Activated naive CD4-positive, alpha-beta T cell treated with anti-CD3 and anti-CD28 coated beads, Interleukin-2, amount 10 ng/mL, durations not matched to agents 7 days and 5 days (primary cell): ENCODE measurements at regions not wholly inside any gene's neighbourhood (a gene's known extent, or its start where the extent isn't known, plus 50 kb on each side); places are given as distances from the start of the nearest gene placed in this dataset.

ENCODE experiments used
- CTCF ChIA-PET: fragments of 350-600 bp; sonication (Branson Sonifier 250); formaldehyde crosslinking; loops from one replicate; lab custom pipeline; 2021; ENCODE audit warnings: antibody characterized with exemption; lab: Charles Lee
- DNase-seq: peaks from one replicate; pipeline ENCODE4 v3.0.0-alpha.2; 2020
- H3K27ac Mint-ChIP-seq: one replicate; pipeline ENCODE4 v1.8.0; 2021; ENCODE audit warnings: mild to moderate bottlenecking, moderate library complexity, mixed read lengths
- H3K27me3 Mint-ChIP-seq: one replicate; pipeline ENCODE4 v1.8.0; 2021; ENCODE audit warnings: mild to moderate bottlenecking, mixed read lengths
- H3K36me3 Mint-ChIP-seq: one replicate; pipeline ENCODE4 v1.8.0; 2021; ENCODE audit warnings: mixed read lengths
- H3K4me1 Mint-ChIP-seq: one replicate; pipeline ENCODE4 v1.8.0; 2021; ENCODE audit warnings: mixed read lengths
- H3K4me3 Mint-ChIP-seq: one replicate; pipeline ENCODE4 v1.8.0; 2021; ENCODE audit warnings: mild to moderate bottlenecking, moderate library complexity, mixed read lengths
- H3K9me3 Mint-ChIP-seq: one replicate; pipeline ENCODE4 v1.8.0; 2021; ENCODE audit warnings: mixed read lengths

- Mint-ChIP-seq H3K27ac (no peak overlapping the region), H3K27me3 (peaks cover 5% of the 10 kb centered on the region), H3K4me3 (no peak overlapping the region), H3K4me1 (no peaks in the 10 kb centered on the region), H3K9me3 (no peaks in the 10 kb centered on the region), H3K36me3 (no peaks in the 10 kb centered on the region)
- DNase-seq = no peak
- CTCF ChIA-PET = no interaction called here
Measured at GRCh38 chr7:132045002-132045401, 488.6 kb upstream of the PODXL start.

DNA sequence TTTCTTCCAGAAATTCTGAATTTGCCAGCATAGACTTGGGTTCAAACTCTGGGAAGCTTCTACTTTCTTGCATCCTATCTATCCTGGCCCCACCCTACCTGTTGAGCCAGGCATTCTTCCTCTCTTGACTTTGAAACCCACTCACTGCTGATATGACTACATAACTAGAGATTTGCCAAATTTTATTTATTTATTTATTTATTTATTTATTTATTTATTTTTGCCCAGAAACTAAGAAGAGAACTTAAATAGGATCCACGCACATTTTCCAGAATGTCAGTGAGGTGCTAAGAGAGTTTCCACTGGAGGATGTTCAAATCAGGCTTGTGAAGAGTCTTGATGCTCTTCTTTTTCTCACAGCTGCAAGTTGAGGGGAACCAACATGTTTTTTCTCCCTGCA, 487.8 kb upstream of the PODXL start:
- Mint-ChIP-seq H3K4me1 (no peaks in the 10 kb centered on the region), H3K27me3 (peaks cover 9% of the 10 kb centered on the region), H3K27ac (no peak overlapping the region), H3K4me3 (no peak overlapping the region), H3K36me3 (no peaks in the 10 kb centered on the region), H3K9me3 (no peaks in the 10 kb centered on the region)
- CTCF ChIA-PET = no interaction called here
- DNase-seq = no peak

DNA sequence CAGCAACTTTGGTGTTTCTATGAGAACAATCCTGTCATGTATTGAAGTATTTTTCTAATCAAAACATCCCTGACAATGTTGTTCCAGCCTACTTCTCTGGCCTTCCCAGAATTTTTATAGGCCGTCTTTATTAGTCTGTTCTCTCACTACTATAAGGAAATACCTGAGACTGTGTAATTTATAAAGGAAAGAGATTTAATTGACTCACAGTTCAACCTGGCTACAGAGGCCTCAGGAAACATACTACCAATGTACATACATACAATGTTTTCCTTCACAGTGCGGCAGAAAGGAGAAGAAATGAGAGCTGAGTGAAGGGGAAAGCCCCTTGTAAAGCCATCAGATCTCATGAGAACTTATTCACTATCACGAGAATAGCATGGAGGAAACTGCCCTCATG, 484.7 kb upstream of the PODXL start:
- Mint-ChIP-seq H3K27ac (no peak overlapping the region), H3K4me3 (no peak overlapping the region), H3K4me1 (no peaks in the 10 kb centered on the region), H3K27me3 (peaks cover 15% of the 10 kb centered on the region), H3K9me3 (no peaks in the 10 kb centered on the region), H3K36me3 (no peaks in the 10 kb centered on the region)
- no peak for DNase-seq
- CTCF ChIA-PET = no interaction called here

- peaks cover 9% of the 10 kb centered on the region for H3K27me3 Mint-ChIP-seq
- H3K9me3 Mint-ChIP-seq = no peaks in the 10 kb centered on the region
- no peaks in the 10 kb centered on the region for H3K4me1 Mint-ChIP-seq
- no peaks in the 10 kb centered on the region for H3K36me3 Mint-ChIP-seq
- CTCF ChIA-PET = no interaction called here
- H3K4me3 Mint-ChIP-seq = no peak overlapping the region
- H3K27ac Mint-ChIP-seq = no peak overlapping the region
- no peak for DNase-seq
Measured at GRCh38 chr7:132035517-132036362, 479.3 kb upstream of the PODXL start.

GRCh38 chr7:132034748-132035416, 478.5 kb upstream of the PODXL start:
- CTCF ChIA-PET = no interaction called here
- no peak for DNase-seq
- Mint-ChIP-seq H3K36me3 (no peaks in the 10 kb centered on the region), H3K27me3 (peaks cover 9% of the 10 kb centered on the region), H3K4me1 (no peaks in the 10 kb centered on the region), H3K9me3 (no peaks in the 10 kb centered on the region), H3K4me3 (no peak overlapping the region), H3K27ac (no peak overlapping the region)

DNA sequence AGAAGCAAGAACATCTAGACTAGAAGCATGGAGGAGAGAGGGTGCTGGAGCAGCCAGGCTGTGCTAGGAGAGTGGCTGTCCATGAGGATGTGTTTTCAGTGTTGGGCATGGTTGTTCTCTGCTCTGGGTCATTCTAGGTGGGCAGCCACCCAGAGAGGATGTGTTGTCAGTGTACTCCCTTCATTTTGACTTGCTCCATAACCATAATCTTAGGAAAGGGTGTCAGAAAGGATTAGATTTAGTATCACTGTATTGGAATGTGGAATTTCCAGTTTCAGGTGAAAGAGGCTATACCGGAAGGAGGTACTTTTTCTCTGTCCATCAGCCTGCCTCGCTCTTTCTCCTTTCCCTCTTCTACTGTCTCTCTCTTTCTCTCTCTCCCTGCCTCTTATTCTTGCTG, 474.5 kb upstream of the PODXL start:
- Mint-ChIP-seq H3K27me3 (no peaks in the 10 kb centered on the region), H3K36me3 (no peaks in the 10 kb centered on the region), H3K27ac (no peak overlapping the region), H3K9me3 (no peaks in the 10 kb centered on the region), H3K4me3 (no peak overlapping the region), H3K4me1 (no peaks in the 10 kb centered on the region)
- CTCF ChIA-PET = no interaction called here
- DNase-seq = no peak

DNA sequence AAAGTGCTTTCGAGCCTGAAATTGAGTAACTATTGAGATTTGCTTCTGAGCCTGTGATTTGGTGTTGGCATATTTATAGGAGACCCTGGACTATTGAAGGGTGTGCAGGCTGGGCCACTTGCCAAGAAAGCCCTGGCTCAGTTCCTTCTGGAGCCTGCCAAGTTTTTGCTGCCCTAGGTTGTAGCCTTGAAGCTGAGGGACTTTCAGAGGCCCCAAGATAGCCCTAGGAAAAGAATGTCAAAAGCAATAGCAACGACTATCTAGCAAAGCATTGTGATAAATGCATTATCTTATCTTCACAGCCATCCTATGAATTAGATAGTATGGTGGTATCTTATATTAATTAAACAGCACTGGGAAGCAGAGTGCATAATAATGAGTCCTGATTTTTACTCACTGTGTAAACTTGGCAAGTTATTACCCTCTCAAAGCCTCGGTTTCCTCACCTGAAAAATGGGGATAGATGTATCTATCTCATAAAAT, 473.7 kb upstream of the PODXL start:
- no peaks in the 10 kb centered on the region for H3K36me3 Mint-ChIP-seq
- no peaks in the 10 kb centered on the region for H3K27me3 Mint-ChIP-seq
- no peaks in the 10 kb centered on the region for H3K9me3 Mint-ChIP-seq
- CTCF ChIA-PET = no interaction called here
- no peaks in the 10 kb centered on the region for H3K4me1 Mint-ChIP-seq
- no peak overlapping the region for H3K4me3 Mint-ChIP-seq
- no peak for DNase-seq
- H3K27ac Mint-ChIP-seq = no peak overlapping the region

DNA sequence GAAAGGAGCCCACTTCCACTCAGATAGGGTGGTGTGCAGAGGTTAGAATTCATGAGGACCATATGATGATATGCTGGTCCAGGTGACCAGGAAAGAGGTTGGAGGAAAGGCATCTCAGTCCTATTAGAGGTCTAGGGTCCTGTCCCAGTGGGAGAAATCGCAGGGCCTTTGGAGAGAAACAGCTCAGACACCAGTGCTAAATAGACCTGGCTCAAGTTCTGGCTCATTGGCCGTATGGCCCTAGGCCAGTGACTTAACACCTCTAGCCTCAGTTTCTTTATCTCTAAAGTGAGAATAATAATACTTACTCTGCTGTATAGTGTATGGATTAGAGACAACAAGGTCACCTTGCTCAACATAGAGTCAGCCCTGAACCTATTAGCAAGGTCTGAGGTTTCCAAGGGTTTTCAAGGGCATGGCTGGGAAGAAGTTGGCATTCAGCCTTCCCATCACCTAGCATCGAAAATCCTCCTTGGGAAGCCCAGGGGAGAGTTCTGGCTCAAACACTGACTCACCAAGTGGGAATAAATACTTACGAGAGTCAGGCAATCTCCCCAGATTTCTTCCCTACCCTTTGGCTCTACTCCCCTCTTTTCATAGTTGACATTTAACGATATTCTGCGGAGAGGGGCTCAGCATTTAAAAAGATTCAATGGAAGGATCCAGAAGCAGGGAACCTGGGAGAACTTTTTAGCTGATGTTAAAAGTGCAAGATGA, 473.1 kb upstream of the PODXL start:
- no peak overlapping the region for H3K27ac Mint-ChIP-seq
- H3K36me3 Mint-ChIP-seq = no peaks in the 10 kb centered on the region
- no peaks in the 10 kb centered on the region for H3K4me1 Mint-ChIP-seq
- CTCF ChIA-PET = no interaction called here
- no peak overlapping the region for H3K4me3 Mint-ChIP-seq
- H3K27me3 Mint-ChIP-seq = no peaks in the 10 kb centered on the region
- no peak for DNase-seq
- no peaks in the 10 kb centered on the region for H3K9me3 Mint-ChIP-seq

DNA sequence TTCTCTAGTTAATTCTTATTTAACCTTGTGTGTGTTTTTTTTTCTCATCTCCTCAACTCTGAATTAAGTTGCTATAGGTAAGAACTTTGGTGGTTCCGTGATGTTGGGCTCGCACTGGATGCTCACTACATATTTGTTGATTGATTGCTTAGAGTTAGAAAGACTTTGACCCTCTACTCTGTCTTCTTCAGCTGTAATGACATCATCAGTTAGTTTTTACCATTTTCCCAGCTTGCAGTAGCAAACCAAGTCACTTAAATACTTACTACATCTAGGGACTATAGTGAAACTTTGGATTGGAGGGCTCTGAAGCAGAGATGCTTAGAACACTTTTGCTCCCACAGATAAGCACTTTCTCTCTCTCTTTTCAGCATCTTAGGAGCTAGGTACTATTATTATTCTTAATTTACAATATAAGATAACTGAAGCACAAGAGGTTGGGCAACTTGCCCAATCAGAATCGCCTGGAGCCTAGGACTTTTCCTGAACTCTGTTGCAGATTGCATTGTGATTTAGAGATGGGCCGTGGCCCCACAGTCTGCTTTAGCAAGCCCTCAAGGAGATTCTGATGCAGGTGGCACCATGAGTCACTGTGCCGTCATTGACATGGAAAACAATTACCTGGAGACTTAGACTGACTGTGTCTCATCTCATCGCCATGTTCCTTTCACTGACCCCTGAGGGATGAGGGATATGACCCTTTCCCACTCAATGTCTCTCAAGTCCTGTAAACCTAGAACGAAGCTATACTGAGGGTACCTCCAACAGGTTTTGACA, 471.9 kb upstream of the PODXL start:
- DNase-seq = no peak
- CTCF ChIA-PET = no interaction called here
- no peaks in the 10 kb centered on the region for H3K36me3 Mint-ChIP-seq
- H3K4me1 Mint-ChIP-seq = no peaks in the 10 kb centered on the region
- no peak overlapping the region for H3K27ac Mint-ChIP-seq
- no peak overlapping the region for H3K4me3 Mint-ChIP-seq
- peaks cover 3% of the 10 kb centered on the region for H3K9me3 Mint-ChIP-seq
- no peaks in the 10 kb centered on the region for H3K27me3 Mint-ChIP-seq

GRCh38 chr7:132024290-132024689, 467.9 kb upstream of the PODXL start:
- CTCF ChIA-PET = no interaction called here
- H3K4me3 Mint-ChIP-seq = no peak overlapping the region
- no peaks in the 10 kb centered on the region for H3K36me3 Mint-ChIP-seq
- no peak overlapping the region for H3K27ac Mint-ChIP-seq
- no peaks in the 10 kb centered on the region for H3K4me1 Mint-ChIP-seq
- DNase-seq = no peak
- peaks cover 3% of the 10 kb centered on the region for H3K9me3 Mint-ChIP-seq
- no peaks in the 10 kb centered on the region for H3K27me3 Mint-ChIP-seq

DNA sequence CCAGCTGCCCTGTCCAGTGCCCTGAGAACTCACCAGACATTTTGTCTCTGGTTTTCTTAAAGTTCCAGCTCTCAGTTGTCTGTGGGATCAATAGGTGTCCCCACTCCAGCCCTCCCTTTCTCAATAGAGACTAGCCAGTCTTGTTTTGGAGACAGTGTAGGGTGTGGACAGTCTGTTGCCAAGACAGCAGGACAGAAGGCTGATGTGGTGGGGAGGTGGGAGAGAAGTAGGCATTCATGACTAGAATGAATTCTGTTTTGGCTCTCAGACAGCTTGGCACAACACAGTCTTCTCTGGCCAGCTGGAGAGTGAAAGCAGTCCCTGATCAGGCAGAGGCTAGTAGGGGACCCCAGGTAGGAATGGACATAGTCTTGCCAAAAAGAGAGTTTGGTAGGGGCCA, 467.0 kb upstream of the PODXL start:
- H3K27ac Mint-ChIP-seq = no peak overlapping the region
- no peaks in the 10 kb centered on the region for H3K4me1 Mint-ChIP-seq
- peaks cover 3% of the 10 kb centered on the region for H3K9me3 Mint-ChIP-seq
- no peaks in the 10 kb centered on the region for H3K27me3 Mint-ChIP-seq
- no peak overlapping the region for H3K4me3 Mint-ChIP-seq
- no peaks in the 10 kb centered on the region for H3K36me3 Mint-ChIP-seq
- CTCF ChIA-PET = no interaction called here
- no peak for DNase-seq

DNA sequence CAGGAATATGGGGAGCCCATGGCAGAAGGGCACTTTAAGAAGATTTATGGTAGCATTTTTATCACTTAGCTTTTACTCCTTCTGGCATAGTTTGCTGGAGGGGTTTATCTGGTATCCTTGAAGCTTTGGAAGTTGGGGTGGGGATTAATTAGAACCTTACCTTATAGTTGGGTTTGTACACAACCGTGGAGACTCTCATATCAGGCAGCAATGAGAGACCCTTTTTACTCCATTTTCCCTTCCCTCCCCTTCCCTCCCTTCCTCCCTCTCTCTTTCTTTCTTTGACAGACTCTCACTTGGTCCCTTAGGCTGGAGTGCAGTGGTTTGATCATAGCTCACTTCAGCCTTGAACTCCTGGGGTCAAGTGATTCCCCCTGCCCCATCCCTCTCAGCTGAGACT, 465.8 kb upstream of the PODXL start:
- CTCF ChIA-PET = no interaction called here
- Mint-ChIP-seq H3K4me1 (no peaks in the 10 kb centered on the region), H3K9me3 (peaks cover 3% of the 10 kb centered on the region), H3K4me3 (no peak overlapping the region), H3K27me3 (no peaks in the 10 kb centered on the region), H3K27ac (no peak overlapping the region), H3K36me3 (no peaks in the 10 kb centered on the region)
- DNase-seq = no peak

- no peaks in the 10 kb centered on the region for H3K4me1 Mint-ChIP-seq
- H3K4me3 Mint-ChIP-seq = no peak overlapping the region
- H3K36me3 Mint-ChIP-seq = no peaks in the 10 kb centered on the region
- DNase-seq = no peak
- no peak overlapping the region for H3K27ac Mint-ChIP-seq
- CTCF ChIA-PET = no interaction called here
- no peaks in the 10 kb centered on the region for H3K27me3 Mint-ChIP-seq
- peaks cover 3% of the 10 kb centered on the region for H3K9me3 Mint-ChIP-seq
Measured at GRCh38 chr7:132019703-132020102, 463.3 kb upstream of the PODXL start.

DNA sequence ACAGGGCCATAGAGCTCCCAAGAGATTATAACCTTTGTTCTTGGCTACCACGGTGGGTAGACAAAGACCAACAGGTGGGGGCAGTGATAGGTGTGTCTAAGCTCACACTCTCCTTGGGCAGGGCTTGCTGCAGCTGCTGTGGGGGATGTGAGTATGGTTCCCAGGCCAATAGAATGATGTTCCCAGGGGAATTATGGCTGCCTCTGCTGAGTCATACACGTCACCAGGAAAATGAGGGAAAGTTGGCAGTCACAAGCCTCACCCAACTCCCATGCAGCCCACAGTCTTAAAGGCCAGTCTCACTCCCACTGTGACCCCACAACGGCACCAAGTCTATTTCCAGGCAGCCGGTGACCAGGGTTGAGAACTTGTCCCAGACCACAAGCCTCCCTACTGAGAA, 453.4 kb upstream of the PODXL start:
- H3K36me3 Mint-ChIP-seq = no peaks in the 10 kb centered on the region
- H3K9me3 Mint-ChIP-seq = no peaks in the 10 kb centered on the region
- H3K27ac Mint-ChIP-seq = no peak overlapping the region
- H3K4me3 Mint-ChIP-seq = no peak overlapping the region
- CTCF ChIA-PET = no interaction called here
- H3K27me3 Mint-ChIP-seq = peaks cover 5% of the 10 kb centered on the region
- H3K4me1 Mint-ChIP-seq = no peaks in the 10 kb centered on the region
- DNase-seq = no peak
